ENCODE measurements at regions not wholly inside any gene's neighbourhood (a gene's known extent, or its start where the extent isn't known, plus 50 kb on each side); places are given as distances from the start of the nearest gene placed in this dataset.

- peak; percentile 3 for DNase-seq (ENCODE audit: low read depth)
- H3K4me3 ChIP-seq (ENCODE audit: low read depth, low read length), result no peak overlapping the region
- no peak for TF ChIP-seq CTCF (conservative IDR thresholded peaks at IDR 0.05; ENCODE audit: low read depth, low read length)
Observed at GRCh38 chr2:192741889-192742288, 547.2 kb upstream of the TMEFF2 start.

GRCh38 chr2:192735447-192735846 lies 540.7 kb upstream of the TMEFF2 start:
- no peak for TF ChIP-seq CTCF (conservative IDR thresholded peaks at IDR 0.05; ENCODE audit: low read depth, low read length)
- H3K4me3 ChIP-seq (ENCODE audit: low read depth, low read length), result no peak overlapping the region
- DNase-seq (ENCODE audit: low read depth), result no peak

- DNase-seq (ENCODE audit: low read depth), result no peak
- H3K4me3 ChIP-seq (ENCODE audit: low read depth, low read length), result no peak overlapping the region
- TF ChIP-seq CTCF (conservative IDR thresholded peaks at IDR 0.05; ENCODE audit: low read depth, low read length), result no peak
Observed at GRCh38 chr2:192729369-192729768, 534.6 kb upstream of the TMEFF2 start.

- TF ChIP-seq CTCF (conservative IDR thresholded peaks at IDR 0.05; ENCODE audit: low read depth, low read length), result no peak
- no peak overlapping the region for H3K4me3 ChIP-seq (ENCODE audit: low read depth, low read length)
- no peak for DNase-seq (ENCODE audit: low read depth)
Observed at GRCh38 chr2:192725991-192726390, 531.3 kb upstream of the TMEFF2 start.

GRCh38 chr2:192719629-192720028 lies 524.9 kb upstream of the TMEFF2 start:
- no peak overlapping the region for H3K4me3 ChIP-seq (ENCODE audit: low read depth, low read length)
- DNase-seq (ENCODE audit: low read depth), result no peak
- TF ChIP-seq CTCF (conservative IDR thresholded peaks at IDR 0.05; ENCODE audit: low read depth, low read length), result no peak

GRCh38 chr2:192718340-192718739 lies 523.6 kb upstream of the TMEFF2 start:
- no peak for TF ChIP-seq CTCF (conservative IDR thresholded peaks at IDR 0.05; ENCODE audit: low read depth, low read length)
- no peak for DNase-seq (ENCODE audit: low read depth)
- H3K4me3 ChIP-seq (ENCODE audit: low read depth, low read length), result no peak overlapping the region

GRCh38 chr2:192700934-192701333 lies 506.2 kb upstream of the TMEFF2 start:
- DNase-seq (ENCODE audit: low read depth), result no peak
- no peak overlapping the region for H3K4me3 ChIP-seq (ENCODE audit: low read depth, low read length)
- TF ChIP-seq CTCF (conservative IDR thresholded peaks at IDR 0.05; ENCODE audit: low read depth, low read length), result no peak

Data from choroid plexus epithelial cell (primary cell).